Stimulated activated CD4-positive, alpha-beta T cell treated with anti-CD3 and anti-CD28 coated beads, Interleukin-1b, Interleukin-23, amount 100 ng/mL, for 24 hours (primary cell): ENCODE measurements at regions not wholly inside any gene's neighbourhood (a gene's known extent, or its start where the extent isn't known, plus 50 kb on each side); places are given as distances from the start of the nearest gene placed in this dataset.

Experiments
- DNase-seq, 4 experiments: peaks; one replicate each; pipeline ENCODE4 v3.0.0-alpha.2; 2020; ENCODE audit warnings: low read depth in 4 of 4, low spot score in 1 of 4

- no peak for DNase-seq
These were observed 106.5 kb downstream of the LYZL1 start for GRCh38 chr10:29395409-29395808.

DNA sequence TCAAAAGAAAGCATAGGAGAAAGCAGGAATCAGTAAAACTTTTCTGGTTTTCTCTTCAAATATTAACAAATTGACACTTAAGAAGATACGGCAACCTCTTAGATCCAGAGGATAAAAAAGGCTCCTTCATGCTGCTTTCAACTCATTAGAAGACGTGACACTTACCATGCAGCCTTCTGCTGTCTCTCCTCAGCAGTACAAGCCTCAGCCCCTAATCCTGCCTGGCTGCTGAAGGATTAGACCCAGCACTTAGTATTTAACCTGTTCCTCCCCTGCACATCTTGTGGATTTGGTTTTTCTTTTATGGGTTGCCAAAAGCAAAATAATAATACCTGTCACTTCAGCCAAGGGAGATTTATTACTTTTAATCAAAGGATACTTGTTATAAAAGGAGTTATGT is 108.4 kb downstream of the LYZL1 start:
- no peak for DNase-seq

DNA sequence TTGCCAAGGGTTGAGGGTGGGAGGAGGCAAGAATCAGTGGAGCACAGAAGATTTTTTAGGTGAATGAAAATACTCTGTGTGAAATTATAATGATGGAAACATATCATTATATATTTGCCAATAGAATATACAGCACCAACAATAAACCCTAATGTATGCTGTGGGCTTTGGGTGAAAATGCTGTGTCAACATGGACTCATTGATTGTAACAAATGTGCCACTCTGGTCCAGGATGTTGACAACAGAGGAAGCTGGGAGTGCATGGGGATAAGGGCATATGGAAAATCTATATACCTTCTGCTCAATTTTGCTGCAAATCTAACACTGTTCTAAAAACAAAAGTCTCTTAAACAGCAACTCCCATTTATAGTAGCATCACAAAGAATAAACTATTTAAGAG is 114.3 kb downstream of the LYZL1 start:
- no peak for DNase-seq

GRCh38 chr10:29407280-29407858 is 118.5 kb downstream of the LYZL1 start:
- no peak for DNase-seq
